GM23338 (cell line): ENCODE measurements at regions not wholly inside any gene's neighbourhood (a gene's known extent, or its start where the extent isn't known, plus 50 kb on each side); places are given as distances from the start of the nearest gene placed in this dataset.

Experiments
- ATAC-seq: fragments of 200-7000 bp; cut with Tn5 transposase; 3 replicates; pipeline ENCODE4 v1.9.1; 2020
- DNase-seq: peaks from one replicate; pipeline ENCODE4 v3.0.0-alpha.2; 2015; ENCODE audit warnings: low spot score
- H2AFZ ChIP-seq: fragments of 200-600 bp; sonication (generic); 2 replicates; pipeline ENCODE4 v1.8.0; 2016; ENCODE audit warnings: antibody characterized with exemption, mild to moderate bottlenecking, moderate library complexity
- H3F3A ChIP-seq: fragments of 200-600 bp; sonication (generic); replicated peaks from 2 replicates; pipeline ENCODE4 v1.8.0; 2017; ENCODE audit warnings: antibody characterized with exemption, mixed run types, low read depth
- H3K27ac ChIP-seq: fragments of 200-600 bp; sonication (generic); 2 replicates; pipeline ENCODE4 v1.6.1; 2016; ENCODE audit warnings: low read depth
- H3K27me3 ChIP-seq: fragments of 200-600 bp; sonication (generic); 2 replicates; pipeline ENCODE4 v1.8.0; 2016; ENCODE audit warnings: mild to moderate bottlenecking, mixed run types, moderate library complexity; ENCODE audit not compliant: insufficient read depth
- H3K36me3 ChIP-seq: fragments of 200-600 bp; sonication (generic); 2 replicates; pipeline ENCODE4 v1.8.0; 2016; ENCODE audit warnings: mild to moderate bottlenecking; ENCODE audit not compliant: insufficient read depth
- H3K4me1 ChIP-seq: fragments of 200-600 bp; sonication (generic); 2 replicates; pipeline ENCODE4 v1.8.0; 2016; ENCODE audit warnings: mild to moderate bottlenecking, moderate library complexity; ENCODE audit not compliant: insufficient read depth
- H3K4me2 ChIP-seq: fragments of 200-600 bp; sonication (generic); 2 replicates; pipeline ENCODE4 v1.7.1; 2017; ENCODE audit warnings: mixed run types
- H3K4me3 ChIP-seq: fragments of 200-600 bp; sonication (generic); 2 replicates; pipeline ENCODE4 v1.6.1; 2016; ENCODE audit warnings: mixed run types
- H3K79me2 ChIP-seq: fragments of 200-600 bp; sonication (generic); replicated peaks from 2 replicates; pipeline ENCODE4 v1.8.0; 2017; ENCODE audit warnings: mild to moderate bottlenecking; ENCODE audit not compliant: insufficient read depth
- H3K9me2 ChIP-seq: fragments of 200-600 bp; sonication (generic); 2 replicates; pipeline ENCODE4 v1.8.0; 2017; ENCODE audit not compliant: insufficient read depth
- H4K20me1 ChIP-seq: fragments of 200-600 bp; sonication (generic); replicated peaks from 2 replicates; pipeline ENCODE4 v1.8.0; 2017; ENCODE audit warnings: mild to moderate bottlenecking; ENCODE audit not compliant: insufficient read depth
- H3K27ac Mint-ChIP-seq: 2 replicates; pipeline ENCODE4 v1.8.0; 2020; ENCODE audit warnings: inconsistent platforms, mild to moderate bottlenecking, moderate library complexity, mixed read lengths
- H3K27me3 Mint-ChIP-seq: 3 replicates; pipeline ENCODE4 v1.8.0; 2022; ENCODE audit warnings: low read depth, mild to moderate bottlenecking, moderate library complexity, mixed read lengths, inconsistent platforms; ENCODE audit not compliant: insufficient read depth, poor library complexity
- H3K36me3 Mint-ChIP-seq: 3 replicates; pipeline ENCODE4 v1.8.0; 2021; ENCODE audit warnings: low read depth, mild to moderate bottlenecking, inconsistent platforms, moderate library complexity, mixed read lengths
- H3K4me1 Mint-ChIP-seq: 3 replicates; pipeline ENCODE4 v1.8.0; 2020; ENCODE audit warnings: mild to moderate bottlenecking, inconsistent platforms, mixed read lengths
- H3K4me3 Mint-ChIP-seq: 3 replicates; pipeline ENCODE4 v1.8.0; 2021; ENCODE audit warnings: moderate library complexity, mild to moderate bottlenecking, inconsistent platforms, mixed read lengths
- H3K9me3 Mint-ChIP-seq: 3 replicates; pipeline ENCODE4 v1.8.0; 2020; ENCODE audit warnings: moderate library complexity, mild to moderate bottlenecking, inconsistent platforms, mixed read lengths
- CTCF ChIP-seq, 2 experiments: fragments of 200-600 bp in 1 of 2; sonication (generic) in 1 of 2; conservative IDR thresholded peaks; 2 replicates each; pipeline versions ENCODE4 v1.5.1 to v1.6.1; 2016 to 2017; ENCODE audit warnings: antibody characterized with exemption in 2 of 2, low read depth in 2 of 2, mild to moderate bottlenecking in 2 of 2, moderate library complexity in 1 of 2
- ETS1 ChIP-seq: IDR thresholded peaks from 2 replicates; pipeline ENCODE4 v1.6.1; 2016; ENCODE audit warnings: antibody characterized with exemption
- JUNB ChIP-seq: IDR thresholded peaks from one replicate; pipeline ENCODE4 v1.6.1; 2016; ENCODE audit warnings: antibody characterized with exemption; ENCODE audit not compliant: unreplicated experiment
- REST ChIP-seq: IDR thresholded peaks from one replicate; pipeline ENCODE4 v1.6.1; 2018; ENCODE audit warnings: antibody characterized with exemption; ENCODE audit not compliant: unreplicated experiment
- STAT1 ChIP-seq: IDR thresholded peaks from one replicate; pipeline ENCODE4 v1.6.1; 2016; ENCODE audit warnings: antibody characterized with exemption; ENCODE audit not compliant: unreplicated experiment
- ZNF462 ChIP-seq: fragments of 250-450 bp; sonication (Bioruptor Pico); IDR thresholded peaks from 2 replicates; pipeline ENCODE4 v1.5.0; 2020; ENCODE audit warnings: mild to moderate bottlenecking, moderate library complexity

- H3K27me3 Mint-ChIP-seq = peaks cover 1% of the 10 kb centered on the region
- no peak overlapping the region for H3K27ac ChIP-seq
- H3K9me2 ChIP-seq = peaks cover 9% of the 10 kb centered on the region; the same call in 1 of the 2 replicates
- no peak overlapping the region for H3K4me2 ChIP-seq
- H3K4me3 ChIP-seq = no peak overlapping the region
- H3K79me2 ChIP-seq = no peaks in the 10 kb centered on the region
- H4K20me1 ChIP-seq = no peaks in the 10 kb centered on the region
- H3K36me3 Mint-ChIP-seq = no peaks in the 10 kb centered on the region
- H3K4me1 ChIP-seq = no peaks in the 10 kb centered on the region
- no peaks in the 10 kb centered on the region for H3K9me3 Mint-ChIP-seq
- no peak overlapping the region for H3K4me3 Mint-ChIP-seq
- H3F3A ChIP-seq = no peaks in the 10 kb centered on the region
- TF ChIP-seq REST = no peak
- no peak for TF ChIP-seq CTCF (conservative IDR thresholded peaks at IDR 0.05; ENCODE audit: low read depth in 2 of 2)
- no peak for TF ChIP-seq ETS1
- TF ChIP-seq ZNF462 (CRISPR knock-in tag) = no peak
- no peak for TF ChIP-seq STAT1
- no peak for TF ChIP-seq JUNB
- ATAC-seq (no peak), DNase-seq (no peak)
- no peaks in the 10 kb centered on the region for H3K27me3 ChIP-seq
- no peaks in the 10 kb centered on the region for H3K36me3 ChIP-seq
- H2AFZ ChIP-seq = no peak overlapping the region
- H3K27ac Mint-ChIP-seq = no peak overlapping the region
- no peaks in the 10 kb centered on the region for H3K4me1 Mint-ChIP-seq
These were observed 51.0 kb upstream of the MBNL2 start for GRCh38 chr13:97171136-97171535.
